ENCODE measurements at regions not wholly inside any gene's neighbourhood (a gene's known extent, or its start where the extent isn't known, plus 50 kb on each side); places are given as distances from the start of the nearest gene placed in this dataset.

DNA sequence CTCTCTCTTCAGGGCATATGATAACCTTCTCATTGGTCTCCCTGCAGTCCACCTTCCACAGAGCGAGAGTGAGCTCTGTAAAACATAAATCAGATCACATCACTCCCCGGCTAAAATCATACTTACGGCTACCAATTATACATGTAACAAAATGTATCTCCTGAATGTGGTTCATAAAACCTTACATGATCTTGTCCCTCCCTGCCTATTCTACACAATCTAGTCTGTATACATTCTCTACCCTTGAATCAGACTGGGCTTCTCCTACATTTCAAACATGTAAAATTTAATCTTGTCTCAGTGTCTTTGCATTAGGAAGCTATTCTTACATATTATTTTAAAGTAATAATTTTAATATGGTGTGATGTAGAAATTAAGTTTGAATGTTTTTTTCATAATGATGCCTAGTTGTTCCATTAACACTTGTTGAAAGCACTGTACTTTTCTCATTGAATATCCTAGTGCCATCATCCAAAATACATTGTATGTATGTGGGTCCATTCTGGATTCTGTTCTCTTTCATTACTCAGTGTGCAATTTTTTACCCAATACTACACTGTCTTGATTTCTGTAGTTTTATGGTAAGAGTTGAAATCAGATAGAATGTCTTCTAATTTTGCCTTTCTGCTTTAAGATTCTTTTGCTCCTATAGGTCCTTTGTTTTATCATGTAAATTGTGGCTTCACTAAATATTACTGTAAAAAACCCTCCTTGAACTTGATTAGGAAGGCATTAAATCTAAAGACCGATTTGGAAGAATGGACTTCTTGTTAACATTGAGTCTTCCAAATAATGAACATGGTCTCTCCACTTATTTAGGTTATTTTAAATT, 403.3 kb upstream of the EPHA7 start:
- DNase-seq, result no peak

DNA sequence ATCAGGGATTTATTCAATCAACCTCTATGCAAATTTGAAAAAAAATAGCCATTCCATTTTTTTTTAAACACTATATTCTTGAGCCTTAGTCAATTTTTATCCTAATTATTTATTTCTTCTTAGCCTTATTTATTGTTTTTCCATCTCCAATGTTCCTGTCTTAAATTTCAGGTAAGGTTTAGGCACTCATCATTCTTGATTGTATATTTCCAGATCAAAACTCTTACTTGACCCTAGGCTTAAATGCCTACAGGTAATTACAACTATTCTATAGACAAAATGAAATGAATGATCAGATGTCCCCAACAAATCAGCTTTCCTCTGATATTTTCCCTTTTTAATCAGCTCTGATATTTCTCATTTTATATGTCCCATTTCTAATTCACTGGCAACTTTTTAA, 402.6 kb upstream of the EPHA7 start:
- DNase-seq, result no peak

DNA sequence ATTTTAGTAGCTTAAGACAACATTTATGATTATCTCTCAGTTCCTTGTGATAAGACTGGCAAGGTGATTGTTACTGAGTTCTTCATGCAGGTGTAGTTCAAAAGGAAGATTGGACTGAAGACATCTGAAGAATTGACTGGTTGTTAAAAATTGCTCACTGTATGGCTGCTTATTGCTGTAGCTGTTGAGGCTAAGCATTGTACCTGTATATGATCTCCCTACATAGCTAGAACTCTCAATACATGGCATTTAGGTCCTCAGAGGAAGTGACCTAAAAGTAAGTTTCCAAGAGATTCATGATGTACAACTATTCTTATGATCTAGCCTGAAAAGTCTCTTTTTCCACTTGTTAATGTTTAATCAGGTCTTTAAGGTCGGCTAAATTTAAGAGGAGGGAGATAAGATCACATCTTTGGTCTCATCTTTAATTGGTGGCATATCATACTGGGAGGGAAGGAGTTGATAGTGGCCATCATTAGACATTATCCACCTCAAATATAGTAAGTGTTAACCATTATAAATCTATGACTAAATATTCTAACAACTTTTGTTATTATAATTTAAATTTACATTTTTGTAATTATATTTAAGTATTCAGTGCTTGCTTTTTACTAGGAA, 401.2 kb upstream of the EPHA7 start:
- no peak for DNase-seq

DNA sequence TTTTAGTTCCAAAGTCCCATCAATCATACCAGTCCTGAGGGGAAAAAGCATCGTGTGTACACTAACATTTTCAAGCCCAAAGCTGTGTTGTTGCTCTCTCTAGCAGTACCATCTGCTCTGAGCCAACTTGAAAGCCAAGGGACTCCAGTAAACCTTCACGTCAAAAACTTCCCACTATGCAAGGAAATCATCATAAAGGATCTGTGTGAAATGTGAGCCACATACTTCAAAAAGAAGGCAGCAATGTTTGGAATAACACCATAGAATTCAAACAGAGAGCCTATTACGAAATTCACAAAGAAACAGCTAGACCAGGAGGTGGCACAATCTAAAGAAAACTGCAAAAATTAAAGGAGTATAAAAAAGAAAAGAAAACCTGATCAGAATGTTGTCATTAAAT, 399.8 kb upstream of the EPHA7 start:
- no peak for DNase-seq

DNA sequence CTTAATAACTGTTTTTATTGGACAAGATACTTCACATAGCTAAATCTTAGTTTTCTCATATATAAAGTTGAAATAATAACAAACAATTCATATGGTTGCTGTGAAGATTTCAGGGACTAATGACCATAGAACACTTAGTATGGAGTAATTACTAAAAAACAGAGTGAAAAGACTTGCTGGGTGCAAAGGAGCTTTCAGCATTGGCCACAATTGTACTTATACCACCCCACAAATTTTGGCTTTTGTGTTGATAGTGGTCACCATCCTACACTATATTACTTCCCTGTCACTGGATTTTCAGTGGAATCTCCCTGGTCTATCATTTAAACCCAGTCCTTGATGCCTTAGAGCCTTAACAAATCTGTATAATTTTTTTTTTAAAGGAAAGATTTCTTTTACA, 398.6 kb upstream of the EPHA7 start:
- no peak for DNase-seq

DNA sequence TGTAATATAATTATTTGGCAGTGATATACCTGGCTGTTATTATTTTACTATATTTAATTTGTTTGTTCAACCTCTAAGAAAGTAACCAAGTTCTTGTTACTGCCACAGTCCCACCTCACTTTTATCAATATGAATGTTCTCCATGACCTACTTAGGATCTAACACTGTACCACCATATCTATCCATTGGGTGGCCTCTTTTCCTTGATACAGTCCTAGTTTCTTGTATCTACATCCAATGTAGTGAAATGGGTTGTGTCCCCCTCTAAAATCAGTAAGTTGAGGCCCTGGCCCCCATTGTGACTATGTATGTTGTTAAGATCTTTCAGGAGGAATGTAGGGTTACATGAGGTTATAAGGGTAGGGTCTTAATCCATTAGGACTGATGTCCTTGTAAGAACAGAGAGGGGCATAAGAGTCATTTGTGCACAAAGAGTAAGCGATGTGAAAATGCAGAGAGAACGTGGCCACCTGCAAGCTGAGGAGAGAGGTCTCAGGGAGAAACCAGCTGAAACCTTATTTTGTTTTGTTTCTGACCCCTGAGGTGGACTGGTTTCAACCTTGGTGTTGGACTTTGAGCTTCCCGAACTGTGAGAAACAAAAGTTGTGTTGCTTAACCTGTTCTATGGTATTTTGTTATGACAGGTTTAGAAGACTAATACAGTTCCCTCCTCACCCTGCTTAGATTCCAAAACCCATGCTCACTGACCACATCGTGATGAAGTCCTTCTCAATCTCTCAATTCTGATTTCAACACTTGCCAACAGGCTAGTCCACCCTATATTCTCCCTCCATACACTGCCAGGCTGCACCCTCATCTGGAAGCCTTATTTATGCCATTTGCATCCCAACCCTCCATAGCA, 387.3 kb upstream of the EPHA7 start:
- DNase-seq, result no peak

DNA sequence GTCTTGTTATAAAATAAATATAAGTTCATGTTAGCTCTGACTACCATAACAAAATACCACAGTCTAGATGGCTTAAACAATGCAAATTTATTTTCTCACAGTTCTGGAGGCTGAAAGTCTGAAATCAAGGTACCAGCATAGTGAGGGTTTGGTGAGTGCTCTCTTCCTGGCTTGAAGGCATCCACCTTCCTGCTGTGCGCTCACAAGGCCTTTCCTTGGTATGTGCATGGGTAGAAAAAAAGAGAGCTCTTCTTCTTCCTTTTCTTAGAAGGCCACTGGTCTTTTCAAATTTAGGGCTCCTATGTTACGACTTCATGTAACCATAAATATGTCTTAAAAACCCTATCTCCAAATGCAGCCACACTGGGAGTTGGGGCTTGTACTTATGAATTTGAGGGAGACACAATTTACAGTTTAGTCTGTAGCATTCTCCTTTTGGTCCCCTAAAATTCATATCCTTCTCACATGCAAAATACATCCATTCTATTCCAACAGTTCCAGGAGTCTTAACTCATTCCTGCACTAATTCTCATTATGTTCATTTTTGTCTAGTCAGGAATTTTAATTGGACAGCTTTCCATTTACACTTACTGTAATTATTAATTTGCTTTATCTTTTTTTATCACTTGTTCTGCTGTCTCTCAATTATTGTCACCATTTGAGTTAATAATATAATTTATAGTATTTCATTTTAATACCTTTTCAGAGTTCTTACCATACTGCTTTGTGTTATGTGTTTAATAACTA, 381.9 kb upstream of the EPHA7 start:
- no peak for DNase-seq

DNA sequence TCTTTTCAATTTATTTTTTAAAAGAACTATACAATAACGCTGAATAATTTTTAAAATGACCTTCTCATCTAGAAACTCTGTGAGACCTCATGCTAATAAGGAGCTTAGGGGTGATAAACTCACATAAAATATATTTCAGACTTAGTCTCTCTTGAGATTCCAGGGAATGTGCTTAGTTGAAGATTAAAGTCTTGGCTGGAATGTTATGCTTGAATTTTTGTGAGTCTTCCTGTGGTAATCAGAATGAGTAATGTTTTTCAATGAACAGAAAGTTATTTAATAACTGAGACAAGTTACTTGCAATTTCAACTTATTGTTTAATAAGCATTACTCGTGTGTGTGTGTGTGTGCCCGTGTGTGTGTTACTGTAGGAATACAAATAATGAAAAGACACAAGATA, 379.9 kb upstream of the EPHA7 start:
- no peak for DNase-seq

DNA sequence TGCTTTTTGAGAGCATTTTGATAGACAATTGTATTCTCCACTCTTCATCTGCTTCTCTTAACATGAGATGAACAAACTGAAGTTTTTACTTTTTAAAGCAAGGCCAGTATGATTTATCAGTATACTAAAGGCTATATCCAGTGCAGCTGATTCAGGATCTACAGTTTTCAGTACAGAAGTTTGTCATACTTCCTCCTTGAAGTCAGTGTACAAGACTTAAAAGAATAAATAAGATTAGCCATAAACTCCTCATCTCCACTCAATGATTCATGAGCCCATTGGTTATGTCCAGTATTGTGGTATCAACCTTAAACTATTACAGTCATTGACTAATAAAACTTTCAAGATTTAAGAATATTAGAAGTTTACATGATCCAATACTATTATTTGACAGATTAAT, 374.8 kb upstream of the EPHA7 start:
- no peak for DNase-seq

DNA sequence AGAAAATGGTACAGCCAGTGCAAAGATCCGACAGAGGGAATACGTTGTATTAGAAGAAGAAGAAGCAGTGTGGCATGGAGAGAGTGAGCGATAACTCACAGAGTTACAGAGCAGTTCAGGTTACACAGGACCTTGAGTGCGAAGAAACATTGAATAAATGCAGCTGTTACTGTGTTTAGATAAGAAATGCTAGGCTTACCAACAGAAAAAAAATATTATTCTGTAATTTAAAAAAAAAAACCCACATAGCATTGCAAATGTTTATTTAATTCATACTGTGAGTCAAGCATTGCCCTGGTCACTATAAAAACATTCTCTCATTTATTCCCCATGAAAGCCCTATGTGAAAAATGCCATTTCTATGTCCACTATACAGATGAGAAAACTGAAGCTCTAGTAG, 373.4 kb upstream of the EPHA7 start:
- no peak for DNase-seq

DNA sequence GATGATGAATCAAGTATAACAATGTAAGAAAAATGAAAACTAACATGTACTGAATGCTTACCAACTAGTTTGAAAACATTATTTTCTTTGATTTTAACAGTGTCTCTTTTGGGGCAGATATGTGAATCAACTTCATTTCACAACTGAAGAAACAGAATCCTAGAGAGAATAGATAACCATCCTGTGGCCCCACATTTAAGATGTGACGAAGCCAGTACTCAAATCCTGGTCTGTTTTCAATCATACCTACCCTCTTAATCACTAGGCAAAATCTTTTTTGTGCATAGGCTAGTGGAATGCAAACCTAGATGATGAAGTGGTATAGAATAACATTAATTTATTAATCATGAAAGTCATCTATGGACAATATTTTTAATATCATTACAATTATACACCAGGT, 371.6 kb upstream of the EPHA7 start:
- DNase-seq, result no peak

DNA sequence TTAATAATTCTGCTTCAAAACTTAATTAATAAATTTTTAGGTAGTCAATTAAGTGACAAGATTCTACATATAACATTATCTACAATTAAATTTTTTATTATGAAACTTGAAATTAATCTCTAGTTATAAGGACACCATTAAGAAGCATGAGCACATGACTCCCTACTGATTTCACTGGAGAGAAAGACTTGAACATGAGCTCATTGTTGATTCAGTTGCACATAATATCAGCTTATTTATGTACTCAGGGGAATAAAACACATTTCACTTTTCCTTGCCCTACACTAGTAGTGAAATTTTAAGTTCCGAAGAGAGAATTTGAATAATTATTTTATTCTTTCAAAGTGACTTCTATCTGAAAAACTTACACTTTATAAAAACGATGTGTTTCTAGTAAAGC, 370.2 kb upstream of the EPHA7 start:
- DNase-seq, result no peak

DNA sequence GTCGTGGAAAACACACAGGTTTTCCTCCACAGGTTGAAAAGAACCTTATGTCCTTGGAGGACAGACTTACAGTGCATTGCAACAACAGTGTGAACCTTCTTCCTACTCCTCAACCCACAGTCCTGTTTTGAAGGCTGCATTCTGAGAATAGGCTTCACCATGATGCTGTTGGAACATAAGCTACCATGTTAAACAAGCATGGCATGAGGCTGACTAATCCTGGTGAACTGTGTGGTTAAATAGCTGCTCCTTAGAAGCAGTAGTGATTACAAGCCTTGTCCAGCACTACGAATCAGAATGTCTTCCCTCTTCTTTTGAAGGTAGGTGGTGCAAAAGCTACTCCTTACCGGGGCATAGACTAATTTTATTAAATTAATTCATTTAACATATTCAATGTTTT, 368.5 kb upstream of the EPHA7 start:
- no peak for DNase-seq

DNA sequence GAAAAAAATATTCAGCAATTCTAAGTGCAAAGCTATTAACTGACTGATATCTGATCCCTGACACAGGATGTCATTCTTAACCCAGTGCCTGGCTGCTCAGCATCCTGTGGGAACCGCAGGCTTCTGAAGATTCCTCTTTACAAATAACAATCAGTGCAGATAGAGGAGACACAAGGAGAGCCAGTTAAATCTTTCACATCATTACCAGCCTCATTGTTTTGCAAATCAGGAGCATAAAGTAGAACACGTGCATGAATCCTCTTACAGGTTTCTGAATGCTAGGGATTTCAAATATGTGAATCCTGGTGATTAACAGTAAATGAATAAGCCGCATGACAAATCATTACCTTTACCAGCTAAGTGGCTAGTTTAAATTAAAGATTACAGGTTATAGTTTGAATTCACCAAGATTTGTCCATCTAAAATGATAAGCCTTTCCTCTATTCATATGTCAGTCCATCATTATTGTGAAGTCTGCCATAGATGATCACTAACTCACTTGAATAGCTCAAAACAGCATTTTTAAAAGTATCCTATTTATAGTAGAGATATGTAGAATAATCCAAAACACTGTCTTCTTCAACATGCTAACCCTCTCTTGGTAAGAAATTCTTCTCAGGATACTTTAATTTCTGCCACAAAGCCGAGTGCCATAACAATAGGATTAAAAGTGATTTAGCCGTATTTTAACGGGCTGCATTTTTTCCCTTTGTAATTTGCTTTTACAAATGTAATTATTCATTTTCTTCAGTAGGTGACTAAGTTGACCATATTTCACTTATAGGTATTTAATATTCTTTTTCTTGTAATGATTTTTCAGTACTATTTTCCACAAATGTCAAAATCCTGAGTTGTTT, 367.3 kb upstream of the EPHA7 start:
- DNase-seq, result no peak

DNA sequence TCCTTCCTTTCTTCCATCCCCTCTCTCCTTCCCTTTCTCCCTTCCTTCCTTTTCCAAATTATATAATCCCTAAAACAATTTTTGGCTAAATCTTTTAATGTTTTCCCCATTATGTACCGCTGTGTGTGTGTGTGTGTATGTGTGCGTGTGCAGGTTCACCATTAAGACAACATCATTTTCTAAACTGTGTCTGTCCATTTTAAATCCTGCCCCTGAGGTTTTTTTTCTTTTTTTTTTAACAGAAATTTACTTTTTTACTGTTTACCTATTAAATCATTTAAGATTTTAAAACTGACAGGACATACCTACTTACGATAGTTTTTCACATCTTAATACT, 366.3 kb upstream of the EPHA7 start:
- DNase-seq, result no peak

DNA sequence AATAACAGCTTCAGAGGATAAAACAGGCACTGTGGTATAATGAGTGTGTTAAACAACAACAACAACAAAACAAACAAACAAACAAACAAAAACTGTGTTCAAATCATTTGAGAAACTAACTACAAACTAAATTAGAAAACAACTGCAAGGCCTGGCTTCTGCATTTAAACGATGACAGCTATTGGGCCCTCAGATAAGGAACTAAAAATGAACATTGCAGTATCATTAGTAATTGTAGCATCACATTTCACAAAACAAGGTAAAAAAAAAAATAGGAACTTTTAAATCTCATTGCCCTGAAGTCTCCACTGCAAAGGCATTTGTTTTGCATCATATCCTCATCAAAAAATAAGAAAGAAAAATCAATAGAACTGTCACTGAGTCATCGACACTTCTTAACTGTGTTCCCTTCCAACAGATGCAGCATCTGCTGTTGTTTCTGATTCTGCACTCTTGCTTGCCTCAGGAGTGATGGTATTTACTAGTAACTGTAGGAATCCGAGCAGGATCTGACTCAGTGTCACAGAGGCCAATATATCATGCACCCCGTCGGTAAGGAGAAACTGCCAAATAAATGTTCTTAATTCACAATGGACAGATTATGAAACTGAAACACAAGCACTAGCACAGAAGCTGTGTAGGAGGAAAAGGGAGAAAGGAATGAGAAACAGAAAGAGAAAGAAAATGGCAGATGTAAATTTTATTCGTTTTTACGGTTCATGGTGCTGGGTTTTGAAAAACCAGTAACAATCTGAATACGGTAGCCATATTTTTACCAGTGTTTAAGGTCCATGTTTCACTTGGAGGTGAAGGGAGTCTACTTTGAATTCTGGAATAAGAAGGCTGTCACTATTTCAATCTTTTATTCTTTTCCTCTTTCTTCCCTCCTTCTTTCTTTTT, 365.7 kb upstream of the EPHA7 start:
- DNase-seq, result no peak

DNA sequence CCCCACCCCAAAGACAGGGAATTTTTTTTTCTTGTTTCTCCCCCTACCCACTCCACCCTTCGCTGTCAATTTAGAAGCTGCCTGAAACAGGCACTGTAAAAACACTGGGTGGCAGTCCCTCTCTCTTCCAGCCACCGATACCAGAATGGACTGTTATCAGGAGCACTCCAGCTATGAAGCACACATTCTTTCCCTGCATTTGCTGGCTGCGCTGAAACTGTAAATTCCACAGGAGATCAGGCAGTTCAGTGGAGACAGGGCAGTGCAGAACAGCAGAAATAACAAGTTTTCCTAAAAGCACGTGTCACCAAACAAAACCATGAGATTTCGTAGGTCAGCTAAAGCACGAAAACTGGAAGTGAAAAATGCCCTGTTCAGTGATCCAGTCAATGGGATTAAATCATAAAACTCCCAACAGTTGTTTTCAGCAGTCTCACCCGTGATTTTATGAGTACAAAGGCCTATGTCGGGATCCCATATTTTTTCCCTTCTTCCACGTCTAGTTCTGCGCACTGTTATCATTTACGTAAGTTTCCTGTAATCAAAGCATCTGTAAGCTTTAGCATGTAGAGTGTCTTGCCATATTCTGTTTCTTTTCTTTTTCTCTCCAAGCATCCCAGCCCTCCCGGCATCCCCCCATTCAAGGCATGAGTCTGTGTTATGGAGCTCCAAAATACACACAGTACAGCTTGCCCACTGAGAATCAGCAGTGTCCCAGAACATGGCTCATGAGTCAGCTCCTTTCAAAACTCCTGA, 359.9 kb upstream of the EPHA7 start:
- DNase-seq, result no peak

DNA sequence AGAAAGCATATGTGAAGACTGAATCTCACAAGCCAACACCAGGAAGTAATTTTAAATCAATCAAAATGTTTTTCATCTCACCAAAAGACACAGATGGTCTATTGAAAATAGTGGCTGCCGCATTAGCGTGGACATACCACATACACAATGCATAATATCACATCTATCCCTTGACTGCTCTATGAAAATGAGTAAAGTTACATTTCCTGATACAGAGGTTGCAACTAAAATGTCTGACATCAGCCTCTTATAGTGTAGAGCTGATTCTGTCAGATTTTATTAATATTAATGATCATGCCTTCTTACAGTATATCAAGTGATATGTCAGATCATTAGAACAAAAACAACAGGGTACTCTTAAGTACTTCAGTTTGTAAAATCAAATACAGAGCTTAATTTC, 339.8 kb upstream of the EPHA7 start:
- no peak for DNase-seq

DNA sequence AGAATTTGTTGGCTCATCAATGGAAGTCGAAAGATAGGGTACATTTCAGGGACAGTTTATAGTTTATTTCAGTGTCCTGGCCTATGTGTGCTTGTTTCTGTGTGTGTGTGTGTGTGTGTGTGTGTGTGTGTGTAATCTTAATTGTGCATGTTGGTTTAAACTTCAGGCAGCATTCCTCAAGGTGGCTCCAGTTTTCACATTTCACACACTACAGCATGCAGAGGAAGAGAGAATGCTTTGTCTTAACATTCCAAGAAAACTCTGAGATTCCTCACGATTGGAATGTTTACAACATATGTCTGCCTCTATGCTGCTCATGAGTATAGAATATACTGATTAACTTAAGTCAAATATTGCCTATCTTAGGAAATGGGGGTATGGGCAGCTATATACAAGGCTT, 332.6 kb upstream of the EPHA7 start:
- DNase-seq, result no peak

DNA sequence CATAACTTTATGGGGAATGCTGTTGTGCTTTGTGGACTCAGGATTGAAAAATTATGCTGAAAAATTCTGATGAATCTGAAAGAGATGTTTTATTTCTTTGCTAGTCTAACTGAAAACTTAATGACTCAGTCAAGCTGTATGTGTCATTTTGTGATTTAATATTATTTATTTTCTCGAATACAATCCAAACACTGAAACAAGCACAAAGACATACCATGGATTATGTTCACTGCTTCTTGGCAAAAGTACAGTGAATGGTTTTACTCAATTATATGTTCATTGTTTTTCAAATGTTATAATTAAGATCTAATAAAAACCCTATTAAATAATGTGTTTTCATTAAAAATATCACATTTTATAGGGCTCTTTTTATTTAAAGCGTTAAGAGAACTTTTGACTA, 330.6 kb upstream of the EPHA7 start:
- no peak for DNase-seq

DNA sequence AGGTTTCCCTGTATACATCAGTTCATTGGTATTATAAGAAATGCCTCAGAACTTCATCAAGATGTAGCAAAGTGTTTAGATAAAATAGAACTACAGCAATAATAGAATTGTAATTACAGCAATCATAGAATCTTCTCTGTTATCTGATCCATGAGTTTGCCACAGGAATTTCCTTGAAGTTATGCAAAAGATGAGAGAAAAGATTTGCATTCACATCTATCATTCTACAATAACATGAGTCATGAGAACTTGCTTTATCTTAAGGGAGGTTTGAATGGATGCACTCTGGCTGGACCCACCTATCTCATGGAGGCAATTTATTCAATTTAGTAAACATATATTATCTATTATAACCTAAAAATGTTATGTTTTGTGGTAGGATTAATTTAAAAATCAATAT, 329.8 kb upstream of the EPHA7 start:
- no peak for DNase-seq
